Caco-2 (cell line): ENCODE measurements at regions not wholly inside any gene's neighbourhood (a gene's known extent, or its start where the extent isn't known, plus 50 kb on each side); places are given as distances from the start of the nearest gene placed in this dataset.
"Not testable (repeated sequence)": the region's sequence is repeated elsewhere in the genome, so short reads cannot be mapped to it uniquely, and the experiment has no call there.

Experiments used
- BruUV-seq: library from RNA; stranded (reverse); fragments of 400-500 nt; replicated peaks from 2 replicates; lab custom pipeline; 2021; lab: Mats Ljungman, UMichigan
- CTCF ChIA-PET: fragments of 300-600 bp; sonication (Branson Sonifier 250); formaldehyde crosslinking; loops from one replicate; lab custom pipeline; 2022; ENCODE audit warnings: antibody characterized with exemption; lab: Charles Lee
- POLR2A ChIA-PET: fragments of 300-600 bp; sonication (Branson Sonifier 250); formaldehyde crosslinking; loops from one replicate; lab custom pipeline; 2022; ENCODE audit warnings: antibody characterized with exemption; lab: Charles Lee
- DNase-seq, 2 experiments: peaks; one replicate each; pipeline versions ENCODE4 v3.0.0 to v3.0.0-alpha.2; 2020 to 2022
- H3K27me3 ChIP-seq: replicated peaks from 2 replicates; pipeline ENCODE4 v1.6.0; 2011; ENCODE audit warnings: low read length; ENCODE audit not compliant: control insufficient read depth, insufficient read depth
- H3K36me3 ChIP-seq: 2 replicates; pipeline ENCODE4 v1.5.1; 2011; ENCODE audit warnings: low read length; ENCODE audit not compliant: control insufficient read depth, insufficient read depth
- H3K4me1 ChIP-seq: fragments of 250-450 bp; sonication (Bioruptor Pico); 2 replicates; pipeline ENCODE4 v1.5.1; 2020; ENCODE audit warnings: mild to moderate bottlenecking
- H3K4me3 ChIP-seq: 2 replicates; pipeline ENCODE4 v1.5.1; 2011; ENCODE audit warnings: low read depth, mild to moderate bottlenecking, control low read depth, low read length
- H3K9me3 ChIP-seq: fragments of 250-450 bp; sonication (Bioruptor Pico); 2 replicates; pipeline ENCODE4 v1.5.1; 2020; ENCODE audit warnings: mild to moderate bottlenecking, moderate library complexity
- H3K27ac Mint-ChIP-seq: one replicate; pipeline ENCODE4 v1.8.0; 2022; ENCODE audit warnings: mixed read lengths; ENCODE audit not compliant: unreplicated experiment
- H3K27me3 Mint-ChIP-seq: one replicate; pipeline ENCODE4 v1.8.0; 2022; ENCODE audit warnings: mixed read lengths; ENCODE audit not compliant: insufficient read depth, unreplicated experiment
- H3K36me3 Mint-ChIP-seq: one replicate; pipeline ENCODE4 v1.8.0; 2022; ENCODE audit warnings: mild to moderate bottlenecking, mixed read lengths; ENCODE audit not compliant: insufficient read depth, unreplicated experiment
- H3K4me1 Mint-ChIP-seq: one replicate; pipeline ENCODE4 v1.8.0; 2022; ENCODE audit warnings: low read depth, mixed read lengths; ENCODE audit not compliant: unreplicated experiment
- H3K4me3 Mint-ChIP-seq: one replicate; pipeline ENCODE4 v1.8.0; 2022; ENCODE audit warnings: mild to moderate bottlenecking, moderate library complexity, mixed read lengths; ENCODE audit not compliant: unreplicated experiment
- H3K9me3 Mint-ChIP-seq: one replicate; pipeline ENCODE4 v1.8.0; 2022; ENCODE audit warnings: mixed read lengths; ENCODE audit not compliant: unreplicated experiment
- CTCF ChIP-seq, 2 experiments: fragments of 200-600 bp in 1 of 2; IDR thresholded peaks; 1 replicate in 1 of 2; 2 replicates in 1 of 2; pipeline versions ENCODE4 v1.5.1 to v1.8.0; 2011 to 2022; ENCODE audit warnings: antibody characterized with exemption in 1 of 2, control low read depth in 1 of 2, inconsistent platforms in 1 of 2, low read depth in 1 of 2, low read length in 1 of 2, mild to moderate bottlenecking in 1 of 2, moderate library complexity in 1 of 2; ENCODE audit not compliant: insufficient read depth in 1 of 2, severe bottlenecking in 1 of 2, unreplicated experiment in 1 of 2
- intact Hi-C: fragments of 100-400 bp; cut with micrococcal nuclease; formaldehyde crosslinking; loops from one replicate; pipeline ENCODE4 v1.10.0; 2022; ENCODE audit not compliant: unreplicated experiment

GRCh38 chr1:2851918-2852317, 50.4 kb upstream of the TTC34 start:
- POLR2A ChIA-PET, intact Hi-C loops, DNase-seq, H3K27me3 ChIP-seq, H3K36me3 ChIP-seq, H3K4me3 ChIP-seq, H3K9me3 Mint-ChIP-seq, H3K9me3 ChIP-seq, H3K4me3 Mint-ChIP-seq, BruUV-seq, H3K27ac Mint-ChIP-seq, CTCF ChIA-PET, H3K4me1 ChIP-seq, H3K36me3 Mint-ChIP-seq, H3K4me1 Mint-ChIP-seq: not testable (repeated sequence)
- H3K27me3 Mint-ChIP-seq = peaks cover 28% of the 10 kb centered on the region

- intact Hi-C loops = no loop called here
- peaks cover 22% of the 10 kb centered on the region for H3K27me3 Mint-ChIP-seq
- no TSS peak for BruUV-seq
- ChIA-PET POLR2A (no interaction called here), CTCF (interaction anchor here (0.6 kb wide), 1 partner anchor 18 kb away, joined by 3 read pairs; no protein-coding TSS in a partner anchor)
- H3K4me3 Mint-ChIP-seq = no peak overlapping the region
- H3K9me3 Mint-ChIP-seq = peaks cover 2% of the 10 kb centered on the region
- H3K4me1 Mint-ChIP-seq = no peaks in the 10 kb centered on the region
- TF ChIP-seq CTCF (IDR thresholded peaks at IDR 0.05; ENCODE audit: insufficient read depth in 1 of 2, low read depth in 1 of 2, low read length in 1 of 2, severe bottlenecking in 1 of 2, unreplicated experiment in 1 of 2) = no peak
- no peaks in the 10 kb centered on the region for H3K9me3 ChIP-seq
- H3K27ac Mint-ChIP-seq = no peak overlapping the region
- DNase-seq = no peak
- H3K4me3 ChIP-seq = no peak overlapping the region
- H3K27me3 ChIP-seq = no peaks in the 10 kb centered on the region
- no peaks in the 10 kb centered on the region for H3K36me3 Mint-ChIP-seq
- no peaks in the 10 kb centered on the region for H3K4me1 ChIP-seq
- H3K36me3 ChIP-seq = no peaks in the 10 kb centered on the region
Observed at GRCh38 chr1:2853711-2854110, 52.2 kb upstream of the TTC34 start.

GRCh38 chr1:2854151-2854550, 52.7 kb upstream of the TTC34 start:
- no peak for TF ChIP-seq CTCF (IDR thresholded peaks at IDR 0.05; ENCODE audit: insufficient read depth in 1 of 2, low read depth in 1 of 2, low read length in 1 of 2, severe bottlenecking in 1 of 2, unreplicated experiment in 1 of 2)
- Mint-ChIP-seq H3K4me1 (no peaks in the 10 kb centered on the region), H3K4me3 (no peak overlapping the region), H3K27me3 (peaks cover 18% of the 10 kb centered on the region), H3K27ac (no peak overlapping the region), H3K9me3 (peaks cover 6% of the 10 kb centered on the region), H3K36me3 (peaks cover 3% of the 10 kb centered on the region)
- no peaks in the 10 kb centered on the region for H3K27me3 ChIP-seq
- no peak overlapping the region for H3K4me3 ChIP-seq
- POLR2A ChIA-PET = no interaction called here
- no peaks in the 10 kb centered on the region for H3K36me3 ChIP-seq
- intact Hi-C loops = no loop called here
- CTCF ChIA-PET = no interaction called here
- no TSS peak for BruUV-seq
- H3K9me3 ChIP-seq = no peaks in the 10 kb centered on the region
- no peaks in the 10 kb centered on the region for H3K4me1 ChIP-seq
- no peak for DNase-seq

GRCh38 chr1:2854611-2855010, 53.1 kb upstream of the TTC34 start:
- Mint-ChIP-seq H3K9me3 (peaks cover 10% of the 10 kb centered on the region), H3K4me1 (no peaks in the 10 kb centered on the region), H3K36me3 (peaks cover 6% of the 10 kb centered on the region), H3K4me3 (no peak overlapping the region), H3K27ac (no peak overlapping the region), H3K27me3 (peaks cover 16% of the 10 kb centered on the region)
- DNase-seq = no peak
- no peaks in the 10 kb centered on the region for H3K27me3 ChIP-seq
- no peak for TF ChIP-seq CTCF (IDR thresholded peaks at IDR 0.05; ENCODE audit: insufficient read depth in 1 of 2, low read depth in 1 of 2, low read length in 1 of 2, severe bottlenecking in 1 of 2, unreplicated experiment in 1 of 2)
- intact Hi-C loops = no loop called here
- H3K9me3 ChIP-seq = no peaks in the 10 kb centered on the region
- ChIA-PET POLR2A (no interaction called here), CTCF (no interaction called here)
- BruUV-seq = no TSS peak
- no peaks in the 10 kb centered on the region for H3K4me1 ChIP-seq
- H3K4me3 ChIP-seq = no peak overlapping the region
- H3K36me3 ChIP-seq = no peaks in the 10 kb centered on the region
